SKM-1 treated with dmso at 0.1 percent for 144 hours (cell line): ENCODE measurements at regions not wholly inside any gene's neighbourhood (a gene's known extent, or its start where the extent isn't known, plus 50 kb on each side); places are given as distances from the start of the nearest gene placed in this dataset.
A peak's percentile ranks its signal among the peaks of the same experiment; 100 is the strongest.

Source experiments
- DNase-seq: peaks from one replicate; lab custom pipeline; 2025; ENCODE audit not compliant: unreplicated experiment; lab: John Stamatoyannopoulos, UW

DNA sequence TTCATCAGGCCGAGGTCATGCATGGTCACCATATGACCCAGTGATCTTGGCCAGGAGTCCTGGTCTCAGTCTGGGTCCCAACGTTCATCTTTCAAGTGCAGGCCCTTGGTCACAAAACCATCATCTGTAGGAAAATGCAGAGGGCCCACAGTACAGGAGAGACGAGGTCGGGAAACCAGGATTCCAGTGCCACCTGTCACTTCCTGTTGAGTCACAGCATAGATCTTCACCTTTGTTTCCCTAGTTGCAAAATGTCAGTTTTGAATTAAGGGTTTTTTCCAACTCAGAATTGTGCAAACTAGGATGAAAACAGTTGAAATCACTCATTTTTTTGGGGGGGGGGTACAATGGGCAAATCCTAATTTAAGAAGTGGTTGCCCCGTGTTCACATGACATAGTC lies 162.2 kb downstream of the INSIG2 start:
- no peak for DNase-seq

DNA sequence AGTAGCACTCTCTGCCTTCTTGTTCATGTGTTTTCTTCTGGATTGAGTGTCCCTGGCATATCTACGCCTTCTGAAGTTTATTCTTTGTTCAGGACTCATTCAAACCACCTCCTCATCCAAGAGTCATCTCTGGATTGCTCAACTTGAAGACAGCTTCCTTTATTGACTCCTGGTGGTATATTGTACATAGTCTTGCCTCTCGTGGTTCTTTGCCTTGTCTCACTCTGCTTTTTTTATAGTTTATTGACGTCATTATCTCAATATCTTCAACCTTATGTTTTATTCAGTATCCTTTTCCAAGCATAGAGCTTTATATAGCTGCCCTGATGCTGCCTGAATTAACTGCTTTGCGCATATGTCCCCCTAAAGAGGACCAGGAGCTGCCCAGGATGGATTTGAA lies 161.7 kb downstream of the INSIG2 start:
- peak; percentile 67 for DNase-seq

DNA sequence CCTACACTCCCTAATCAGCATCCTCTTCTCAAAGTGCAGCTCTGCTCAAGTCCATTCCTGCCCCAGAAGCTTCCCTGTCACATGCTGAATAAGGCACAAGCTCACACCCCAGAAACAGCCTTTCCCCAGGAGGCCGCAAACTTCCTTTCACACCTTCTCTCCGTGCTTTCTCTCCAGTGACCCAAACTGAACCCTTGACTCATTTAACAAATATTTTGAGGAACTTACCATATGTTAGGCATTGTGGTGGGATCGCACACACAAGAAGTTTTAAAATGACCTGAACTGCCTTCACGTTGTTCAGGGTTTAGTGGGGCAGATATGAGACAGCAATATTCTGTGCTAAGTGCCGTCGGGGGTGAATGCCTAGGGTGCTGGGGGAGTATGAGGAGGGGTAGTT lies 161.3 kb downstream of the INSIG2 start:
- DNase-seq = peak; percentile 84

- no peak for DNase-seq
Measured at GRCh38 chr2:118246726-118247125, 158.5 kb downstream of the INSIG2 start.

GRCh38 chr2:118246079-118246478 lies 157.8 kb downstream of the INSIG2 start:
- DNase-seq = no peak

DNA sequence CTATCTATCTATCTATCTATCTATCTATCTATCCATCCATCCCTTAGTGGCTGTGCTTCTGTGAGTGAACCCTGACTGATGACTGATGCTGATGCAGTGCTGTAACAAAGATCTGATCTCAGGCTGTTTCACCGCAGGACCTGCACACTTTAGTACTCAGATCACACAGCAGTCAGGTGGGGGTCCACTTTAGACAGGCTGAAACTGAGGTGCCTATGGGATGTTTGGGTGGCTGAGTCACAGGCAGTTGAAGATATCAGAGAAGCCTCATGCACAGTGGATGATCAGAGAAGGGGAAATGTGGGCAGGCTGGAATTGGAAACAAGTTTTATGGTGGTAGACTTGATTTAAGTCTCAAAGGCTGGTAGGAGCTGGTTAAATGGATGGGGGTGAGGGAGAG lies 156.4 kb downstream of the INSIG2 start:
- DNase-seq = no peak

DNA sequence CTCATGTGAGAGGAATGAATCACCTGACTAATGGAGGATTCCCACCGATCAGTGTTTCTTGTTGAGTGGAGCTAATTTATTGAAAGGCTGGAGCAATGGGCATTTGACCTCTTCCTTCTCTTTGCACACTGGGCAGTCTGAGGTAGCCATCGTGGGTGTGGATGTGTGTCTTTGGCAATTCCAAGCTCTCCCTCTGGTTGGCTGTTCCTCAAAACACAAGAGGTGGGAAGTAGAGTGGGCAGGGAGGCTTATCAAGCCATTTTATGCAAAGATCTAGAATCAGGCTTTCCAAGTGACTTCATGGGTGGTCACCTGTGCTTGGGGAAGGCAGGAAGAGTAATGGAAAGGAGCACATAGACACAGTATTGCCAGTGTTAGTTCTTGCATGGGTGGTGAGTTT lies 154.8 kb downstream of the INSIG2 start:
- no peak for DNase-seq

- no peak for DNase-seq
Measured at GRCh38 chr2:118242216-118242615, 153.9 kb downstream of the INSIG2 start.

GRCh38 chr2:118241128-118241527 lies 152.9 kb downstream of the INSIG2 start:
- DNase-seq = no peak

GRCh38 chr2:118240276-118240675 lies 152.0 kb downstream of the INSIG2 start:
- no peak for DNase-seq

DNA sequence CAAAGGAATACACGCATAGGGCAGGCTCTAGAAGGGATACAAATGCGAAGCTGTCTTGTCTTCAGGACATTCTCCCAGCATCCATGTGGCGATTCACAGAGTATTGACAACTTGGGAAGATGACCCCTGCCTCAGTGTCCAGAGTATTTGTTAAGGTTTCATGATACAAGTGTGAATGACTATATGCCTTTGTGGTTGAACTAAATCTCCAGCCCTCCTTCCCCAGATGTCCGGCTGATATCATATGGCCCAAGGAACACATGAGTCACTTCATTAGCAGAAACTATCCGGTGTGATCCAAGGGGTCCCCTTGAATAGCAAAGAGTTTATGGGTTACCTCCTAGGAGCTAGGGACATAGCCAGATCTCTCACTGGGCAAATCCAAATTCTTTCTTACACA lies 151.0 kb downstream of the INSIG2 start:
- DNase-seq = no peak

GRCh38 chr2:118237451-118237850 lies 149.2 kb downstream of the INSIG2 start:
- no peak for DNase-seq

GRCh38 chr2:118232796-118233195 lies 144.5 kb downstream of the INSIG2 start:
- DNase-seq = no peak

- DNase-seq = no peak
Measured at GRCh38 chr2:118232391-118232790, 144.1 kb downstream of the INSIG2 start.

GRCh38 chr2:118231759-118232158 lies 143.5 kb downstream of the INSIG2 start:
- DNase-seq = no peak

GRCh38 chr2:118227698-118228508 lies 139.6 kb downstream of the INSIG2 start:
- no peak for DNase-seq

DNA sequence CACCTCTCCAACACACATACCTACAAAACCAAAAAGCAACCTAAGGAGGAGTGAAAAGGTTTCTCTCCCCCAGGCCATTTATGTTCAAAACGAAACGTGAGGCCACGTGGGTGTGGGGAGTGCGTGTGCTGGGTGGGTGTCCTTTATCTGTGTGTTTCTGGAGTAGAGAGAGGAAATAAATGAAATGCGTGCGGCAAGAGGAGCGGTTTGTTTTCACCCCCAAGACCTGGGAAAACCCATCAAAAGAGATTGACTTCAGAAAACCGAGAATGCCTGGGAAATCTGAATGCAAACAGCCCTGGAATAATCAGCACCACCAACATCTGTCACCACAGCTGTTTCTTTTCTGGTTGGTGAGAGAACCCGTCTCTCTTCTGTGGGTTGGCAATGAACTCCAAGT lies 137.4 kb downstream of the INSIG2 start:
- DNase-seq = no peak

DNA sequence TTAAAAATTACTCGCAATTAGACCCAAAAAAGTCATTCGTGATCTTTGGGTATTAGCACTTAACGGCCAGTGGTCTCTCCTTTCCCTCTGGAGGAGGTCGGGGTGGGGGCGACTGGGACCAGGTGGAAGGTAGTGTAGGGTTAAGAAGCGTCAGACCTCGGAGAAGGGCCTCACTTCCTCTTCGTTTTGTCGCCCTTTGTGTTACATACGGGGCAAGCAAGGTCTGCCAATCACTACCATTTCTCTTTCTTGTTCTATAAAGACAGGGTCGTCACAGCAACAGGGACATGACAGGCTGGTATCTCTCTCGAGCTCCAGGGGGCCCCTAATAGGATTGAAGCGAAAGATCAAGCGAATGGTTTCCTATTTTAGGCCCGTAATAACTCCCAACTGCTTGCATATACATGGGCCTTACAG lies 136.6 kb downstream of the INSIG2 start:
- DNase-seq = no peak

DNA sequence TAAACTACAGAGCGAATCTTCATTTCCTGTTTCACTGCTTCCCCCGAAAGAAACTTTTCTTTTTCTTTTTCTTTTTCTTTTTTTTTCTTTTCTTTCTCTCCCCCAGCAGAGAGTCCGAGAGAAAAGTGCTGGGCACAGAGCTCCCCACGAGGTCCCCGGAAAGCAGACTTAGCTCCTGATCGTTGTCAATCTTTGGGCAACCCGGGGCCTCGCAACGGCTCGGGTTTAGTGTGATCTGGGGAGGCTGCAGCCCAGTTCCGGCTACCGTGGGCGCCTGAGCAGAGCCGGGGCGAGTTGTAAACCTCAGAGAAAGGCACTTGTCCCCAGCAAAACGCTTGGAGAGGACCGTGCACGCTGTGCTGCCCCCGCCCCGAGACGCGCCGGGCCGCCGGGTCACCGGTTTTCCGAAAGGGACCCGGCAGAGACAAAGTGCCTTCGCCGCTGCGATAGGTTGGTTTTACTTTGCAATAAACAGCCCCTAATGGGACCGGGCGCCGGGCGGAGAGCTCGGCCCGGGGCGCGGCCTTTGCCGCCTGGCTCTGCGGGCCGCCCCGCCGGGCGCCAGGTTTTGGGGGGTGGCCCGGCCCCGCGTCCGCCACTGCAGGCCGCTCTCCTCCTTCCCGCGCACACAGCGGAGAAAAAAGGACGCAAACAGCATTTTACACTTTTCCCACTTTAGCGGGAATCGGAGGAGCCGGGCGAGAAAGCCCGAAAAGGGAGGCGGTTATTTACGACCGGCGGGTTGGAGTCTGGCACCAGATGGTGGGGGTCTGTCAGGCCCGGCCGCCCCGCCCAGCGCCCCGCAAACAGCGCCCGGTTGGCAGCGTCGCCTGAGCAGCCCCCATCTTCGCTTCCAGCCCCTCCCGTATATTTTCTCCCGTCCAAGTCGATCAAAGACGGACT lies 136.0 kb downstream of the INSIG2 start:
- DNase-seq = no peak

DNA sequence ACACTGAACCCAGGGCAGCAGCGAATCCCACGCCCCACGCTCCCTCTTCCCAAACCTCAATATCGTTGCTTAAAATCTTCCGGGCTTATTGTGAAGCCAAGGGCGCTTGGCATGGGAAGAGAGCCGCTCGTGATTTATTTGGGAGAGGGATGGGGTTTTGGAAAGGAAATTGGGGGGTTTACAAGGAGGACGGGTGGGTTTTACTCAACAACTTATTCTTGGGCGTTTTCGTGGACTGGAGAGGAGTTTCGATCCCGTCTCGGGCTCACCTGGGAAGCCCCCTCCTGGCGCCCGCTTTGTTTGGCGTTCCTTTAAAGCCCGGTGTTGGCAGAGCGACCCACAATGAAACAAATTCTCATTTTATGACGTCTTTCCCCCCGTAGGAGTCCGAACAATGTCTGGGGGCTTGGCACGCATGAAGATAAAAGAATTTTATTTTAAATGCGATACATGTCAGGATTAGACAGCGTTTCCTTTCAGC lies 135.3 kb downstream of the INSIG2 start:
- no peak for DNase-seq

DNA sequence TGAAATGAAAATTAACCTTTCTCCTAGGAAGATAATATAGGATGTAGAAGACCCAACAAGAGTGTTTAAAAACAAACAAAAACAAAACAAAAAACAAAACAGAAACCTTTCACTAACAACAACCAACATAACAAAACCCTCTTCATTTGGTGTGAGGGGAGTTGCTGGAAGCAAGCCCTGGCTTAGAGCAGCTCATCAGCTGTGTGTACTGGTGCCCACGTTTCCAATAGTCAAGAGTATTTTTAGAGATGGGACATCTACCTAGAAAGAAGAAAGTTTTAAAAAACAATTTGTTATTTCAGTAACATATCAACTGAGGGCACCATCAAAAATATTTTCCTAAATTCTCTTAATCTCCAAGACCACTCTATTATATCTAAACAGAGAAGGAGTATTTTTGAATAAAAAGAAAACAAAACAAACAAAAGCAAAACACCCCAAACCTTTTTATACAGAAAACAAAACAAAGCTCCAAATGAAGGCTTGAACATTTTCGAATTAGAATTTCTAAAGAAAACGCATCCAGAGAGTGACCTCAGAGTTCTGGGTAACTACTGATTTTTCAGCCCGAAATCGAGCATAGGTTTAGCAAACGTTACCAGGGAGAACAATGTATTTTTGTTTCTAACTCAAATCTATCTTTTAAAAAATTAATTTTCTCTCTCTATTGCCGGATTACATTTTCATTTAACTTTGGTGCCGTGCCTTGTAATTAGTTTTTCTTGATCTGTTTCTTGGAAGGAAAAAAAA lies 134.6 kb downstream of the INSIG2 start:
- DNase-seq = no peak
